HL-60/S4 treated with phorbol 12-myristate 13-acetate at 8.2 ng/mL for 4 days and 3 days (cell line): ENCODE measurements at regions not wholly inside any gene's neighbourhood (a gene's known extent, or its start where the extent isn't known, plus 50 kb on each side); places are given as distances from the start of the nearest gene placed in this dataset.
"Not testable (repeated sequence)": the region's sequence is repeated elsewhere in the genome, so short reads cannot be mapped to it uniquely, and the experiment has no call there.

Experiments
- in situ Hi-C: fragments of 300-500 bp; cut with MboI; formaldehyde crosslinking; loops from 2 replicates; pipeline ENCODE4 v1.15.0; 2022; ENCODE audit warnings: low sequenced_read_pairs

- in situ Hi-C loops, result no loop called here
These were observed 96.1 kb upstream of the SEMA3C start for GRCh38 chr7:81014908-81015307.

GRCh38 chr7:81014266-81014665, 95.4 kb upstream of the SEMA3C start:
- in situ Hi-C loops, result no loop called here

- in situ Hi-C loops, result no loop called here
These were observed 94.4 kb upstream of the SEMA3C start for GRCh38 chr7:81013083-81013817.

GRCh38 chr7:81008901-81009300, 90.0 kb upstream of the SEMA3C start:
- in situ Hi-C loops, result no loop called here

GRCh38 chr7:81007051-81007450, 88.2 kb upstream of the SEMA3C start:
- in situ Hi-C loops, result no loop called here

GRCh38 chr7:81005254-81005653, 86.4 kb upstream of the SEMA3C start:
- in situ Hi-C loops, result no loop called here

GRCh38 chr7:81004098-81004497, 85.2 kb upstream of the SEMA3C start:
- in situ Hi-C loops, result no loop called here

GRCh38 chr7:81003326-81003725, 84.5 kb upstream of the SEMA3C start:
- in situ Hi-C loops, result no loop called here

GRCh38 chr7:81002421-81002820, 83.6 kb upstream of the SEMA3C start:
- in situ Hi-C loops, result no loop called here

GRCh38 chr7:80999771-81000170, 80.9 kb upstream of the SEMA3C start:
- in situ Hi-C loops, result no loop called here

GRCh38 chr7:80999100-80999499, 80.2 kb upstream of the SEMA3C start:
- in situ Hi-C loops, result no loop called here

GRCh38 chr7:80997841-80998240, 79.0 kb upstream of the SEMA3C start:
- in situ Hi-C loops, result no loop called here

GRCh38 chr7:80996236-80996635, 77.4 kb upstream of the SEMA3C start:
- in situ Hi-C loops, result not testable (repeated sequence)

- in situ Hi-C loops, result no loop called here
These were observed 72.8 kb upstream of the SEMA3C start for GRCh38 chr7:80991654-80992053.

- in situ Hi-C loops, result no loop called here
These were observed 65.8 kb upstream of the SEMA3C start for GRCh38 chr7:80984619-80985018.

GRCh38 chr7:80981405-80981804, 62.6 kb upstream of the SEMA3C start:
- in situ Hi-C loops, result no loop called here

GRCh38 chr7:80977751-80978150, 58.9 kb upstream of the SEMA3C start:
- in situ Hi-C loops, result no loop called here

GRCh38 chr7:80974396-80975358, 55.8 kb upstream of the SEMA3C start:
- in situ Hi-C loops, result no loop called here

- in situ Hi-C loops, result no loop called here
These were observed 52.4 kb upstream of the SEMA3C start for GRCh38 chr7:80971225-80971624.
